ENCODE measurements at regions not wholly inside any gene's neighbourhood (a gene's known extent, or its start where the extent isn't known, plus 50 kb on each side); places are given as distances from the start of the nearest gene placed in this dataset.
"Not testable (repeated sequence)": the region's sequence is repeated elsewhere in the genome, so short reads cannot be mapped to it uniquely, and the experiment has no call there.

GRCh38 chr2:83364264-83364663, 1094.8 kb downstream of the SUCLG1 start:
- DNase-seq: no peak

GRCh38 chr2:83363138-83363537, 1095.9 kb downstream of the SUCLG1 start:
- DNase-seq: not testable (repeated sequence)

DNA sequence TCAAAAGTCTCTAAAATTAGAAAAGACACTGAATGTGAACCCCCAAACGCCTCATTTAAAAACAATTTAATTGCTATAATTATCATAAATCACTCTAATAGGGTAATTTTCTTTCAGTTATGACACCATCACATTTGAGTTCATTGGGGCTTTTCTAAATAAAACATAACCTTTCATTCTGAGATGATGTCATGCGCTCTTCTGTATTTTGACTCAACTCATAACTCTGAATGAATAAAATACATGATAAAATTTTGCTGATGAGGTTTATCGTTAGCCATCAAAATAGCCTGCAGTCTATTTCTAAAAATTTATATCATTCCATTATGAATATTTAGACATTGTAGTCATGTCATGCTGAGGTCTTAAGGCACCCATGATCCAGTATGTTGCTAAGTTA, 1099.7 kb downstream of the SUCLG1 start:
- DNase-seq: no peak

DNA sequence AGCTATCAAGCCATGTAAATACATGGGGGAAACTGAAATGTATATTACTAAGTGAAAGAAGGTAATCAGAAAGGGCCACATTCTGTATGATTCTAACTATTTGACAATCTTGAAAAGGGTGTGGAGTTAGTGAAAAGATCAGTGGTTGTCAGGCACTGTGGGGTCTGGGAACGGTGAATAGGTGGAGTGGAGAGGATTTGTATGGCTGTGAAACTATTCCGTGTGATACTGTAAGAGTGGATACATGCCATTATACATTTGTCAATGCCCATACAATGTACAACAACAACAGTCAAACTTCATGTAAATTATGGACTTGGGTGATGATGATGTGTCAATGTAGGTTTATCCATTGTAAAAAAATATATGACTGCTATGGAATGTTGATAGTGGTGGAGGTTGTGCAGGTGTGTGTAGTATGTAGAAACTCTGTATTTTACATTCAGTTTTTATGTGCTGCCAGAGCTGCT, 1116.2 kb downstream of the SUCLG1 start:
- no peak for DNase-seq

DNA sequence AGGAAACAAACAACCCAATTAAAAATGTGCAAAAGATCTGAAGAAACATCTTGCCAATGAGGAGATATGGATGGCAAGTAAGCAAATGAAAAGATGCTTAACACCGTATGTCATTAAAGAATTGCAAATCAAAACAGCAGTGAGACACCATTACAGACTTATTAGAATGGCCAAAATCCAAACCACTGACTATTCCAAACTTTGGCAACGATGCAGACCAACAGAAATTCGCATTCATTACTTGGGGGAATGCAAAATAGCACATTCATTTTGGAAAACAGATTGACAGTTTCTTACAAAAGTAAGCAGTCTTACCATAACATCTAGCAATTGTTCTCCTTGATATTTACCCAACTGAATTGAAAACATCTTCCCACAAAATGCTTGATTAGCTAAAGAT, 1118.7 kb downstream of the SUCLG1 start:
- DNase-seq: no peak

GRCh38 chr2:83339942-83340341, 1119.1 kb downstream of the SUCLG1 start:
- DNase-seq: not testable (repeated sequence)

- DNase-seq: no peak
These were observed 1127.3 kb downstream of the SUCLG1 start for GRCh38 chr2:83331810-83332209.

GRCh38 chr2:83323038-83323437, 1136.0 kb downstream of the SUCLG1 start:
- no peak for DNase-seq

DNA sequence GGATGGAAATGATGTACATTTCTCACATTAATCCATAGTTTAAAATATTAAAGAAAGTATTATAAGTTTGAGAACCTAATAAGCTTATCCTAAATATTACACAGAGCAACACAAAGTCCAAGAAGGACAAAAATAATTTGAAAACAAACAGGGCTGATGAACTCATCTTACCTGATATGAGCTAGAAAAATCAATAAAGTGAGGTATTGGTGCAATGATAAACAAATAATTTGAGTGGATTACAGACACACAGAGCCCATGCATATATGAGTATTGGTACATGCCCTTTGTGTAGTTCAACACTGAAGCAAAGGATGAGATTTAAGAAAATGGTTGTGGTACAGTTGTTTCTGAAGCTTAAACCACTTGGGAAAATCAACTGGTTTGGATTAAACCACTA, 1139.0 kb downstream of the SUCLG1 start:
- DNase-seq: no peak

DNA sequence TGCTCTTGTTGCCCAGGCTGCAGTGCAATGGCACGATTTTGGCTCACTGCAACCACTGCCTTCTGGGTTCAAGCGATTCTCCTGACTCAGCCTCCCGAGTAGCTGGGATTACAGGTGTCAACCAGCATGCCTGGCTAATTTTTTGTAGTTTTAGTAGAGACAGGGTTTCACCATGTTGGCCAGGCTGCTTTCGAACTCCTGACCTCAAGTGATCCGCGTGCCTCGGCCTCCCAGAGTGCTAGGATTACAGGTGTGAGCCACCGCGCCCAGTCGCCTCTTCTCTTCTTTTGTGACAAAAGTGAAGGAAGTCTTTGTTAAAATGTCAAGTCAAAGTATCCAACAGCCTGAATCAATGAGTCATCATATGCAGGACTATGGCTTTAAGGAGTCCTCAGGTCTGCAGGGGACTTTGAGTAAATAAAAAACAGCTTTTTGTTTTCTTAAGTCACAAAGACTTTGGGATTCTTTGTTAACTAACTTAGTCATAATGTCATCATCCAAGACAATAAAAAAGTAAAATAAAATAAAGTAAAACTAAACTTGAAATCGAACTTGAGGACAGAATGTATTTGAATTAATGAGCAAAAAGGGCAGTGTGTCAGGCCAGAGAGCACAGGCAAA, 1153.2 kb downstream of the SUCLG1 start:
- DNase-seq: no peak

- no peak for DNase-seq
These were observed 1168.0 kb downstream of the SUCLG1 start for GRCh38 chr2:83291083-83291482.

DNA sequence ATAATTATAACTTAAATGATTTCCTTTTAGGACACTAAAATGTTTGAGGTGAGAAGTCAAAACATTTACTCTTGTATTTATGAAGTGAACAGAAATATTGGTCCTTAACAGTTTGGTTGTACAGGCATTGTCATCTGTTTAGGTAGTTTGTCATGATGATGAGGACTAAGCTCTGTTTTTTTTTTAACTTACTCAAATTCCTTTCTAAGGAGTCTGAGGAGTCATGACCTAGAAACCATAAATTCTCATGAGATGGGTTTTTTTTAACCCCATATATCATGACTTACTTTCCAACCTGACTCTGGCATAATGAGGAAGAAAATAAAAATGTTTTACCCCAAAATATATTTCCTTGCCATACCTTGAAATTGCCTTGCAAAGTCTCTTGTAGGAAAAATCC, 1176.2 kb downstream of the SUCLG1 start:
- DNase-seq: no peak

DNA sequence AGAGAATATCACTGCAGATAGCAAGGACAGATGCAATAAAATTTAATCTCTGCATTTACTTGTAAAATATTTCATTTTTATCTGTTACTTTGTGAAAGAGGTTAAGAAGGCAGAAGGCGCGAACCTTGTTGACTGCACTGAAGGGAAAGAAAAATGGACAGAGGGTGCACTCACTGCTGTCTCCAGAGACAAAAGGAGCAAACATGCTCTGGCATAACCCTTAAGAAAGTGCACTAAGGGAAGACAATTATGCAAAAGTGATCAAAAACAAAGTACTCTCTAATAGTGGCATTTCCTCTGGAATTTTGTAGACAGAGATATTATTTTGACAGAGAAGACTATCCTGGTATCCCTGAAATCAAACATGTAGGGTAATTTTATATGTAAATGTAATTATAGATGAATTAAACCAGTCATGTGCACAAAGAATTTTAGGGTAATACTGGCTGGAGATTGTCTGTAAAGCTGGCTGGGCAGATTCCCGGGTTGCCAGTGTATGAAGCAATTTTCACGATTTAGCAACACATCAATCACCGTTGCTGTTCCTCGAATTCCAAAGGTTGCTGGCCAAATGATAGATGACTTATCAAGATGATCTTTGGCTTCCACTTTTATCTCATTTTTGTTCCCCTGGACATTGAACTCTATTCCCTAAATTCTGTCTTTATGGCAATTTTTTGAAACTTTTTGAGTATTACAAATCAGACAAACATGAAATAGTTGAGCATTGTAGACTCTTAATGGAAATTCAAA, 1176.9 kb downstream of the SUCLG1 start:
- DNase-seq: no peak

GRCh38 chr2:83280391-83280790, 1178.7 kb downstream of the SUCLG1 start:
- no peak for DNase-seq

DNA sequence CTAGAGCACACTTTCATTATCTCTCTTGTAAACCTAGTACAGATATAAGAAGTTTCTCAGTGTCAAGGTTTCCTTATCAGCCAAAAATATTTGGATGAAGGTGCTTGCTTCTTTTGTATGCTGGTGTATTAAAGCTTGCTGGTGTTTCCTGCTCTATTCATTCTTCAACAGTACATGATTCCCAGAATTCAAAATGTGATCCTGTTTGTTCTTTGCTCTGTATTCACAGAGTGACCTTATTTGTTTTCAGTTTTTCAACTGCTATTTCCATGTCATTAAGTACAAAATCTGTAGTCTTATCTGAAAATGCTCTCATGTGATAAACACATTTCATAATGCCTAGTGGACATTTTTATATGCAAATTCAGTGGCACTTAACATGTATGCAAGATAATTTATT, 1185.8 kb downstream of the SUCLG1 start:
- no peak for DNase-seq

DNA sequence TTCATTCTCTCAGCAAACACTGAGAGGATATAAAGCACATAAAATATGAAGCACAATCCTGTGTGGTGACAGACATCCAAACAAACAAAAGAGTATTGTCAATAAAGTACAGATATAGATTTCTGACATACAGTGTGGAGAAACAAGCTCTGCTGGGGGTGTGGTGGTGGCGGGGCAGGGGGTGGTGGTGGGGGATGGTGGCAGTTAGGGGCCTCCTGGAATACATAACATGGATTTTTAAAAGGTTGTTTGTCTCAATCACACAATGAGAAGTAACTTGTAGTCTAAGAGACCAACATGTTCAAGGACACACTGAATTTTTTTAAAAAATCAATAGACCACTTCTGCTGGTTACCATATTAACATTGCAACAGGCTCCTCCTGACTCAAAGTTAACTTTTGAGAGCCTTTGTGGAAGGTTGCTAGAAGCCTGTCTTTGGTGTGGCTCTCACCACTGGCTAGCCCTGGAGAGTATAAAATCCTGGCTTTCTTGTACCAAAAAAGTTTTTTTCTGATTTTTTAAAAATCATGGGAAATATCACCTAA, 1197.4 kb downstream of the SUCLG1 start:
- no peak for DNase-seq

GRCh38 chr2:83253848-83254247, 1205.2 kb downstream of the SUCLG1 start:
- DNase-seq: no peak

DNA sequence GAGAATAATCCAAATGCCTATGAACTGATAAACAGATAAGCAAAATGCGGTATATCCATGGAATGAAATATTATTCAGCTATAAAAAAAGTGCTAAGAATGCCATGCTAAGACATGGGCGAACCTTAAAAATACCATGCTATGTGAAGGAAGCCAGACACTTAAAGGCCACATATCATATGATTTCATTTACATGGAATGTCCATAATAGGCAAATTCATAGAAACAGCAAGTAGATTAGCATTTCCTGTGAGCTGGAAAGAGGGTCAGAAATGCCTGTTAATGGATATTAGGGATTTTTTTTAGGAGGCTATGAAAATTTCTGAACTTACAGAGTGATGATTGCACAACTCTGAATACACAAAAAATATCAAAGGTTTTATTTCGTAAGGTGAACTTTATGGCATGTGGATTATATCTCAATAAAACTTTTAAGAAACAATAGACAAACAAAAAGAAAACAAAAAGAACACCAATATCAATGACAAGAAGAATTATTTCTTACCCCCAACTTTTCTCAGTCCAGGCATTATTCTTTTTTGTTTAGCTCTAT, 1207.7 kb downstream of the SUCLG1 start:
- DNase-seq: no peak

DNA sequence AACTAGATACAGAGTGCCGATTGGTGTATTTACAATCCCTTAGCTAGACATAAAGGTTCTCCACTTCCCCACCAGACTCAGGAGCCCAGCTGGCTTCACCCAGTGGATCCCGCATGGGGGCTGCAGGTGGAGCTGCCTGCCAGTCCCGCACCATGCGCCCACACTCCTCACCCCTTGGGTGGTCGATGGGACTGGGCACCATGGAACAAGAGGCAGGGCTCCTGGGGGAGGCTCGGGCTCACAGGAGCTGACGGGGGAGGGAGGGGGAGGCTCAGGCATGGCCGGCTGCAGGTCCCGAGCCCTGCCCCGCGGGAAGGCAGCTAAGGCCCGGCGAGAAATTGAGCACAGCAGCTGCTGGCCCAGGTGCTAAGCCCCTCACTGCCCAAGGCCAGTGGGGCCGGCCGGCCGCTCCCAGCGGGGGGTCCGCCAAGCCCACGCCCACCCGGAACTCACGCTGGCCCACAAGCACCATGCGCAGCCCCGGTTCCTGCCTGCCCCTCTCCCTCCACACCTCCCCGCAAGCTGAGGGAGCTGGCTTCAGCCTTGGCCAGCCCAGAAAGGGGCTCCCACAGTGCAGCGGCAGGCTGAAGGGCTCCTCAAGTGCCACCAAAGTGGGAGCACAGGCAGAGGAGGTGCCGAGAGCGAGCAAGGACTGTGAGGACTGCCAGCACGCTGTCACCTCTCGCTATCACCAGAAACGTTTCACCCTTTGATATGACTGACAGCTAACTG, 1213.1 kb downstream of the SUCLG1 start:
- DNase-seq: not testable (repeated sequence)

- no peak for DNase-seq
These were observed 1218.5 kb downstream of the SUCLG1 start for GRCh38 chr2:83240611-83241010.

DNA sequence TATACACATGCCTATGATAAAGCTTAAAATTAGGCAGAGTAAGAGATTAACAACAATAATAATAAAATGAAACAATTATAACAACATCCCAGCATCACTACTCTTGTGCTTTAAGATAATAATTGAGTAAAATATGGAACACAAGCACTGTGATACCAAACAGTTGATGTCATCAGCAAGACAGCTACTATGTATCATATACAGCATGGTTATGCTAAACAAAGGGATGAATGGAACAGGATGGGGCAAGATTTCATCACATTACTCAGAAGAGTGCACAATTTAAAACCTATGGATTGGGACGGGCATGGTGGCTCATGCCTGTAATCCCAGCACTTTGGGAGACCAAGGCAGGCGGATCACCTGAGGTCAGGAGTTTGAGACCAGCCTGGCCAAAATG, 1221.0 kb downstream of the SUCLG1 start:
- DNase-seq: no peak

DNA sequence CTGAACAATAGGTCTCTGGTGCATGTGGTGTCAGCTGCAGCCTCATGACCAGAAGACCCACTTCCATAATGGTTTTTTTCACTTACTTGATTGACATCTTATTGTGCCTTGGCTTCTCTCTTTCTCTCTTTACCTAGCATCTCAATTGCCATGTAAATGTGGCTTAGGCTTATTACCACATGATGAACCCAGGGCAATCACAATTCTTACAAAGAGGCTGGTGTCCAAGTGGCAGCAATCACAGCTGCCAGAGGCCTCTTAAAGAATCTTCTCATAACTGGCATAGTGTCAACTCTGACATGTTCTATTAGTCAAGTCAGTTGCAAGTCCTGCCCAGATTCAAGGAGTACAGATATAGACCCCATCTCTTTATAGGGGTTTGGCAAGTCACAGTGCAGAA, 1224.8 kb downstream of the SUCLG1 start:
- no peak for DNase-seq

GRCh38 chr2:83233781-83234180, 1225.3 kb downstream of the SUCLG1 start:
- no peak for DNase-seq
